ENCODE measurements at regions not wholly inside any gene's neighbourhood (a gene's known extent, or its start where the extent isn't known, plus 50 kb on each side); places are given as distances from the start of the nearest gene placed in this dataset.
"Not testable (repeated sequence)": the region's sequence is repeated elsewhere in the genome, so short reads cannot be mapped to it uniquely, and the experiment has no call there.

- DNase-seq (ENCODE audit: low spot score in 2 of 2) (no peak), ATAC-seq (no peak)
- Mint-ChIP-seq H3K4me1 (no peaks in the 10 kb centered on the region), H3K27ac (no peak overlapping the region), H3K9me3 (peaks cover 7% of the 10 kb centered on the region), H3K36me3 (no peaks in the 10 kb centered on the region), H3K4me3 (no peak overlapping the region)
These were observed 247.5 kb downstream of the LMX1A start for GRCh38 chr1:165109013-165109412.

DNA sequence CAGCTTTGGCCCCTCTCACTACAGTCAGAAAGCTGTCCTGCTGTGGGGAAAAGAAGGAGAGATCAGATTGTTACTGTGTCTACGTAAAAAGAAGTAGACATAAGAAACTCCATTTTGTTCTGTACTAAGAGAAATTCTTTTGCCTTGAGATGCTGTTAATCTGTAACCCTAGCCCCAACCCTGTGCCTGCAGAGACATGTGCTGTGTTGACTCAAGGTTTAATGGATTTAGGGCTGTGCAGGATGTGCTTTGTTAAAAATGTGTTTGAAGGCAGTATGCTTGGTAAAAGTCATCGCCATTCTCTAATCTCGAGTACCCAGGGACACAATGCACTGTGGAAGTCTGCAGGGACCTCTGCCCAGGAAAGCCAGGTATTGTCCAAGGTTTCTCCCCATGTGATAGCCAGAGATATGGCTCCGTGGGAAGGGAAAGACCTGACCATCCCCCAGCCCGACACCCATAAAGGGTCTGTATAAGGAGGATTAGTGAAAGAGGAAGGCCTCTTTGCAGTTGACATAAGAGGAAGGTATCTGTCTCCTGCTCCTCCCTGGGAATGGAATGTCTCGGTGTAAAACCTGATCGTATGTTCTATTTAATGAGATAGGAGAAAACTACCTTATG, 263.9 kb downstream of the LMX1A start:
- DNase-seq (ENCODE audit: low spot score in 2 of 2); H3K27ac Mint-ChIP-seq; H3K4me1 Mint-ChIP-seq; ATAC-seq; H3K4me3 Mint-ChIP-seq; H3K36me3 Mint-ChIP-seq: not testable (repeated sequence)
- H3K9me3 Mint-ChIP-seq = peaks cover 19% of the 10 kb centered on the region

DNA sequence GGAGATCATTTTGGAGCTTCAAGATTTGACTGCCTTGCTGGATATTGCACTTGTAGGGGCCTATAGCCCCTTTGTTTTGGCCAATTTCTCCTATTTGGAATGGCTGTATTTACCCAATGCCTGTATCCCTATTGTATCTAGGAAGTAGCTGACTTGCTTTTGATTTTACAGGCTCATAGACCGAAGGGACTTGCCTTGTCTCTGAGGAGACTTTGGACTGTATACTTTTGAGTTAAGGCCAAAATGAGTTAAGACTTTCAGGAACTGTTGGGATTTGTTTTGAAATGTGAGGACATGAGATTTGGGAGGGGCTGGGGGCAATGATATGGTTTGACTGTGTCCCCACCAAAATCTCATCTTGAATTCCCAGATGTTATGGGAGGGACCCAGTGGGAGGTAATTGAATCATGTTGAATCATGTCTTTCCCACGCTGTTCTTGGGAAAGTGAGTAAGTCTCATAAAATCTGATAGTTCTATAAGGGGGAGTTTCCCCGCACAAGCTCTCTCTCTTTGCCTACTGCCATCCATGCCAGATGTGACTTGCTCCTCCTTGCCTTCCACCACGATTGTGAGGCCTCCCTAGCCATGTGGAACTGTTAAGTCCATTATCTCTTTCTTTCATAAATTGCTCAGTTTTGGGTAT, 276.1 kb downstream of the LMX1A start:
- DNase-seq (ENCODE audit: low spot score in 2 of 2) = no peak
- ATAC-seq = no peak
- no peaks in the 10 kb centered on the region for H3K4me1 Mint-ChIP-seq
- H3K4me3 Mint-ChIP-seq = no peak overlapping the region
- no peaks in the 10 kb centered on the region for H3K36me3 Mint-ChIP-seq
- H3K9me3 Mint-ChIP-seq = peaks cover 3% of the 10 kb centered on the region
- H3K27ac Mint-ChIP-seq = no peak overlapping the region

- Mint-ChIP-seq H3K9me3 (peaks cover 3% of the 10 kb centered on the region), H3K36me3 (no peaks in the 10 kb centered on the region), H3K4me3 (no peak overlapping the region), H3K27ac (no peak overlapping the region), H3K4me1 (no peaks in the 10 kb centered on the region)
- ATAC-seq (no peak), DNase-seq (ENCODE audit: low spot score in 2 of 2) (no peak)
These were observed 278.1 kb downstream of the LMX1A start for GRCh38 chr1:165078391-165078790.

DNA sequence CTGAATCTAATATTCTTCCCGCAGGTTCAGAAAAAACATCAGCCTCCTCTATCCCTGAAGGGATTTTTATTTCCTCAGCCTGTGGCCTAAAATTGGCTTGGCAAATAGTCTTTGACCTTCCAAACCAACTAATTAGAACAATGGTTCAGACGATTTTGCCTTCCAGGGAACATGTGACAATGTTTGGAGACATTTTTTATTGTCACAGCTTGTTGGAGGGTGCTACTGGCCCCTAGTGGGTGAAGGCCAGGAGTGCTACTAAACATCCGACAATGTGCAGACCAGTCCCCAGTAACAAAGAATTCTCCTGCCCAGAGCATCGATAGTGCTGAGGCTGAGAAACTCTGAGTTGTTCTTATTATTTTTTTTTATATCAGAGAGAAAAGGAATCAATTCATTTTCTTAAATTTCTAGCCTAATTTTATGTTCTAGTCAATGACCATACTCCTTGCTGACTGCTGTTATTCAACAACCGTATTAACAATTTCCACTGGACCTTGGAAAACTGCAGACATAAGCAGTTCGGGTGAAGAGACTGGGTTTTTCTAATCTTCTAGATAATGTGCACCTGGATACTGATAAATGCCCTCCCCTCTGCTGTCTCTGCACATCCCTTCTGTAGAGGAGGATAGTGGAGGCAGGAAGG, 280.7 kb downstream of the LMX1A start:
- Mint-ChIP-seq H3K36me3 (no peaks in the 10 kb centered on the region), H3K4me3 (no peak overlapping the region), H3K9me3 (peaks cover 4% of the 10 kb centered on the region), H3K27ac (no peak overlapping the region), H3K4me1 (no peaks in the 10 kb centered on the region)
- no peak for ATAC-seq
- no peak for DNase-seq (ENCODE audit: low spot score in 2 of 2)

- Mint-ChIP-seq H3K9me3 (peaks cover 3% of the 10 kb centered on the region), H3K27ac (no peak overlapping the region), H3K4me3 (no peak overlapping the region), H3K4me1 (no peaks in the 10 kb centered on the region), H3K36me3 (no peaks in the 10 kb centered on the region)
- DNase-seq (ENCODE audit: low spot score in 2 of 2) (no peak), ATAC-seq (no peak)
These were observed 283.1 kb downstream of the LMX1A start for GRCh38 chr1:165073185-165074007.

DNA sequence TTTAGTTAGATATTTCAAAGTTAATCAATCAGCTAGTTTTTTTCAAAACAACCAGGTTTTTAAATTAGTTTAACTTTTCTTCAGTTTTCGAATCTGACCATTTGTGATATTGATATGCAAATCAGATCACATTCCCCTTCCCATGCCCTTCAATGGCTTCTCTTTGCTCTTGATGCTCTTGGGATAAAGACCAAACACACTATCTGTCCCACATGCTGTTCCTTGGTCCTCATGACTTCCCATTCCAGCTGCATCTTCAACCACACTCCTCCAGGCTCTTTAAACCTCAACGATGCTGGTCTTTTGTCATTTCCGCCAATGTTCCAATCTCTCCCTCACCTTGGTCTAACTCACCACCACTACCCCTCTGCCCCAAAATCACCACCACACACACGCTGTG, 285.8 kb downstream of the LMX1A start:
- Mint-ChIP-seq H3K36me3 (no peaks in the 10 kb centered on the region), H3K4me3 (no peak overlapping the region), H3K9me3 (peaks cover 3% of the 10 kb centered on the region), H3K4me1 (no peaks in the 10 kb centered on the region), H3K27ac (no peak overlapping the region)
- DNase-seq (ENCODE audit: low spot score in 2 of 2) (no peak), ATAC-seq (no peak)

DNA sequence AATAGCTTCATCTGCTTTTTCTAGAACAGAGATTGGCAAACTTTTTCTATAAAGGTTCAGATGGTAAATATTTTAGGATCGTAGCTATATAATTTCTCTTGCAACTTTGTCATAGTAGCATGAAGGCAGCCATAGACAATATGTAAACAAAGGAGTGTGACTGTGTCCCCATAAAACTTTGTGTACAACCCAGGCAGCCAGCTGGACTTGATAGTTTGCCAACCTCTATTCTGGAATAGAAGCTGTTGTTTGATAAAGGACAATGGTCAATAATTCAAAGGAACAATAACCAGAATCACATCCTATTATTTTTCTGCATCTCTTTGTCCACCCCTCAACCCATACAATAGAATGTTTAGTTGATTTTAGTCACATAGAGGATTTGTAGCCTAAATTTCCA, 286.7 kb downstream of the LMX1A start:
- H3K9me3 Mint-ChIP-seq = peaks cover 3% of the 10 kb centered on the region
- DNase-seq (ENCODE audit: low spot score in 2 of 2) = no peak
- H3K27ac Mint-ChIP-seq = no peak overlapping the region
- ATAC-seq = no peak
- H3K4me3 Mint-ChIP-seq = no peak overlapping the region
- H3K36me3 Mint-ChIP-seq = no peaks in the 10 kb centered on the region
- no peaks in the 10 kb centered on the region for H3K4me1 Mint-ChIP-seq

DNA sequence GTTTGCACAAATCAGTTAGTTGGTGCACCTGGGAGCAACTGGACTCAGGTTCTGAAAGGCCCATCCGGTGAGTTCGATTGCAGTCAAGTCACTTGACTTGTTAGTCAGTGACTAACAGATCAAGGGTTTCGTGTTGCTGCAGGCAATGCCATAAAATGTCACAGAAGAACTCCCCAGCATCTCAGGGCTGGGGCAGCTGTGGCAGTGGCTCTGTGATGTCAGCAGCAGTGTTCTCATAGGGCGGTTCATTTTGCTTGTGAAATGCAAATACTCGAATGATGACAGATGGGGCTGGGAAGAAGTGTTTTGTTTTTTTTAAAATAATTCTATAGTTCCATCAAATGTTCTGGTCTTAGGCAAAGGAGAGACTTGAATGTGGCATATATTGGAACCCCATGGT, 287.8 kb downstream of the LMX1A start:
- ATAC-seq (no peak), DNase-seq (ENCODE audit: low spot score in 2 of 2) (no peak)
- no peaks in the 10 kb centered on the region for H3K36me3 Mint-ChIP-seq
- H3K27ac Mint-ChIP-seq = no peak overlapping the region
- no peaks in the 10 kb centered on the region for H3K4me1 Mint-ChIP-seq
- H3K9me3 Mint-ChIP-seq = peaks cover 3% of the 10 kb centered on the region
- no peak overlapping the region for H3K4me3 Mint-ChIP-seq

DNA sequence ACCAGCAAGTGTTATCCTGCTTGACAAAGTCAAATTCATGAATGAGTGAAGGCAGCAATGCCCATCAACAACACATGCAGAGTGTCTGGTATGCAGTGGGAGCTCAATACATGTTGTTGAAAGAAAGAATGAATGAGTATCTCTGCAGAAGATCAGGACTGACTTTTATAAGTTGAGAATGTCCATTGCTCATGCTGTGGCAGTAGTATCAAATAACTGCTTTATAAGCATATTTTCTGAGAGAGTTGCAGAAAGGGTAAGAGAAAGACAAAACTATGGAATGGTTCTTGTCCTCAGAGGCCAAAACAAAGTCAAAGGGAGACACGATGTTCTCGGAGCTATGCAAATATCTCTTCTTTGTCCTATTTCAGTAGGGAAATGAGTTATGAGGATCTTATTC, 288.7 kb downstream of the LMX1A start:
- H3K36me3 Mint-ChIP-seq = no peaks in the 10 kb centered on the region
- no peak overlapping the region for H3K4me3 Mint-ChIP-seq
- ATAC-seq = no peak
- no peak for DNase-seq (ENCODE audit: low spot score in 2 of 2)
- H3K9me3 Mint-ChIP-seq = peaks cover 3% of the 10 kb centered on the region
- no peaks in the 10 kb centered on the region for H3K4me1 Mint-ChIP-seq
- H3K27ac Mint-ChIP-seq = no peak overlapping the region

- no peak overlapping the region for H3K27ac Mint-ChIP-seq
- DNase-seq (ENCODE audit: low spot score in 2 of 2) (no peak), ATAC-seq (no peak)
- H3K4me1 Mint-ChIP-seq = no peaks in the 10 kb centered on the region
- peaks cover 12% of the 10 kb centered on the region for H3K9me3 Mint-ChIP-seq
- no peaks in the 10 kb centered on the region for H3K36me3 Mint-ChIP-seq
- no peak overlapping the region for H3K4me3 Mint-ChIP-seq
These were observed 293.1 kb downstream of the LMX1A start for GRCh38 chr1:165063181-165063965.

DNA sequence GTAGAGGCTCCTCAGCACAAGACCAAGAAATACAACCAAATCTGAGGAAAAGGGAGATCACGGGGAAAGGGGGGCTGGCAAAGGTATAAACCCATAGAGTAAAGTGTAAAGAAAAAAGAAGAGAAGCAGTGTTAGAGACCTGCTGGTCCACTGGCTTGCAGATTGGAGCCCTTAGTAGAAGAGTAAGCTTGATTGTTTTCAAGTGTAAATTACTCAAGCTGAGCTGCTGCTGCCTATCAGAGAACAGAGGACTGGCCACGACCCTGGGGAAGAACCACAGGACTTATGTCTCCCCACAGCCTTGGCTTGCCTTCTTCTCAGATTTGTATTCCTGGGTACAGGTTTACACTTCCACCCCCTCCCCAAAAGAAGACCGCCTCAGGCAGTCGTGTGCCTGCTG, 294.2 kb downstream of the LMX1A start:
- Mint-ChIP-seq H3K27ac (no peak overlapping the region), H3K4me3 (no peak overlapping the region), H3K9me3 (peaks cover 12% of the 10 kb centered on the region), H3K36me3 (no peaks in the 10 kb centered on the region), H3K4me1 (no peaks in the 10 kb centered on the region)
- DNase-seq (ENCODE audit: low spot score in 2 of 2) = no peak
- no peak for ATAC-seq

GRCh38 chr1:165060285-165060793, 296.2 kb downstream of the LMX1A start:
- peaks cover 12% of the 10 kb centered on the region for H3K9me3 Mint-ChIP-seq
- no peak overlapping the region for H3K27ac Mint-ChIP-seq
- DNase-seq (ENCODE audit: low spot score in 2 of 2) (no peak), ATAC-seq (no peak)
- H3K36me3 Mint-ChIP-seq = no peaks in the 10 kb centered on the region
- H3K4me3 Mint-ChIP-seq = no peak overlapping the region
- no peaks in the 10 kb centered on the region for H3K4me1 Mint-ChIP-seq

GRCh38 chr1:165057956-165058355, 298.6 kb downstream of the LMX1A start:
- H3K4me3 Mint-ChIP-seq = no peak overlapping the region
- no peak for DNase-seq (ENCODE audit: low spot score in 2 of 2)

DNA sequence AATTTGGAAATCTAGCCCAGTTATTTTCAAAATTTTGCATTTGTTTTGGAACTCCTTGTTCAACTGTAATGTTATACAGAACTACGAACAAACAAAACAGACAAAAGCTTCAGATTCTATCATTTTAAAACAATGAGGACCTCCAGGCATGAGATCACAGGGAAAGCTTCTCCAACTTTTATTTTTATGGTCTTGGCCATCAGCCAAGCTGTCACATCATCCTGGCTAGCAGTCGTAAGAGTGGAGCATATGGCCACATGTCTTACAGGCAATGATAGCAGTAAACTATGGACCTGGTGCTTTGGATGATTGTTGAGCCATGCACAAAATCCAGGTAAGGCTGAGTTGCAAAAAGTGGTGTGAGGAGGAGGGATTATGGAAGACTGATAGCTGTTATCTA, 299.6 kb downstream of the LMX1A start:
- Mint-ChIP-seq H3K27ac (no peak overlapping the region), H3K36me3 (no peaks in the 10 kb centered on the region), H3K4me3 (no peak overlapping the region), H3K4me1 (no peaks in the 10 kb centered on the region), H3K9me3 (peaks cover 12% of the 10 kb centered on the region)
- ATAC-seq = no peak
- no peak for DNase-seq (ENCODE audit: low spot score in 2 of 2)

More at GRCh38 chr1:165057956-165058355, 298.6 kb downstream of the LMX1A start:
- no peak for ATAC-seq
- Mint-ChIP-seq H3K27ac (no peak overlapping the region), H3K4me1 (no peaks in the 10 kb centered on the region), H3K9me3 (peaks cover 12% of the 10 kb centered on the region), H3K36me3 (no peaks in the 10 kb centered on the region)
